Activated naive CD4-positive, alpha-beta T cell treated with anti-CD3 and anti-CD28 coated beads, Interleukin-2, amount 50 U/mL, for 72 hours (primary cell): ENCODE measurements at regions not wholly inside any gene's neighbourhood (a gene's known extent, or its start where the extent isn't known, plus 50 kb on each side); places are given as distances from the start of the nearest gene placed in this dataset.
"Not testable (repeated sequence)": the region's sequence is repeated elsewhere in the genome, so short reads cannot be mapped to it uniquely, and the experiment has no call there.

Experiments
- ATAC-seq, 2 donors: fragments of 150-1000 bp; cut with Tn5 transposase; 2 replicates each; pipeline ENCODE4 v1.10.0; 2021; ENCODE audit warnings: mild to moderate bottlenecking in 2 of 2, moderate library complexity in 2 of 2
- DNase-seq, 2 donors: peaks; one replicate each; pipeline ENCODE4 v3.0.0; 2021 to 2022; ENCODE audit warnings: low spot score in 2 of 2
- H3K27ac Mint-ChIP-seq, 2 donors: one replicate each; pipeline ENCODE4 v1.8.0; 2022; ENCODE audit warnings: mild to moderate bottlenecking in 2 of 2, mixed read lengths in 2 of 2
- H3K36me3 Mint-ChIP-seq, 2 donors: one replicate each; pipeline ENCODE4 v1.8.0; 2022; ENCODE audit warnings: mixed read lengths in 2 of 2
- H3K9me3 Mint-ChIP-seq, 2 donors: one replicate each; pipeline ENCODE4 v1.8.0; 2022; ENCODE audit warnings: mixed read lengths in 2 of 2

GRCh38 chr10:117777222-117777621 lies 234.7 kb downstream of the EMX2 start:
- H3K27ac Mint-ChIP-seq, ATAC-seq, H3K36me3 Mint-ChIP-seq, H3K9me3 Mint-ChIP-seq, DNase-seq: not testable (repeated sequence)

DNA sequence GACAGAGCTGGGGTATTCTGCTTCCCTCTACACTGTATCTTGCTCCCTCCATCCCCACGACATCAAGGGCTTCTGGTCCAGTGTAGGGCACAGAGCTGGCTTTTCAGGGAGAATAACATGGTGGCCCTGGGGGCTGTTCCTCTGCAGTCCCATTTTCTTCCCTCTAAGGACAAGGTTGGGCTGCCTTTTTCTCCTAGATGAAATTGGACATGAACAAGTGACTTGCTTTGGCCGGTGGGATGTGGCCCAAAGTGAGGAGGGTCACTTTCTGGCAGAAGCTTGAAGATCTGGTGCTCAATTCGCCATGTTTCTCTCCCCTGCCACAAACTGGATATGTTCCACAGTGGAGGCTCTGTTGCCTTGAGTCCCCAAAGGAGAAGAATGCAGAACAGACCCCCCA lies 235.7 kb downstream of the EMX2 start:
- Mint-ChIP-seq H3K36me3 (no peaks in the 10 kb centered on the region), H3K27ac (no peak overlapping the region), H3K9me3 (peaks cover 0 to 4% of the 10 kb centered on the region in 2 donors)
- DNase-seq (no peak), ATAC-seq (no peak)

DNA sequence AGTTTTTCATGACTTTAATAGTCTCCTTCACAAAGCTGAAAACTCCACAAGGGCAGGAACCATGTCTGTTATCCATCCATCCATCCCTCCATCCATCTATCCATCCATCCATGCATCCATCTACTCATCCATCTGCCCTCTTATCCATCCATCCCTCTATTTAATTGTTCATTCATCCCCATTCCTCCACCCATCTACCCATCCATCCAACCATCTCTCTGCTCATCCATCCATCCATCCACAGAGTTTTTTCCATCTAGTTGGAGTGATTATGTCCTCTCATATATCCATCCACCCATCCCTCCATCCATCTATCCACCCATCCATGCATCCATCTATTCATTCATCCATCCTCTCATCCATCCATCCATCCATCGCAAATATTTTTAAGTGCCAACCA lies 237.9 kb downstream of the EMX2 start:
- ATAC-seq (no peak), DNase-seq (no peak)
- Mint-ChIP-seq H3K27ac (no peak overlapping the region), H3K9me3 (peaks cover 0 to 4% of the 10 kb centered on the region in 2 donors), H3K36me3 (no peaks in the 10 kb centered on the region)

DNA sequence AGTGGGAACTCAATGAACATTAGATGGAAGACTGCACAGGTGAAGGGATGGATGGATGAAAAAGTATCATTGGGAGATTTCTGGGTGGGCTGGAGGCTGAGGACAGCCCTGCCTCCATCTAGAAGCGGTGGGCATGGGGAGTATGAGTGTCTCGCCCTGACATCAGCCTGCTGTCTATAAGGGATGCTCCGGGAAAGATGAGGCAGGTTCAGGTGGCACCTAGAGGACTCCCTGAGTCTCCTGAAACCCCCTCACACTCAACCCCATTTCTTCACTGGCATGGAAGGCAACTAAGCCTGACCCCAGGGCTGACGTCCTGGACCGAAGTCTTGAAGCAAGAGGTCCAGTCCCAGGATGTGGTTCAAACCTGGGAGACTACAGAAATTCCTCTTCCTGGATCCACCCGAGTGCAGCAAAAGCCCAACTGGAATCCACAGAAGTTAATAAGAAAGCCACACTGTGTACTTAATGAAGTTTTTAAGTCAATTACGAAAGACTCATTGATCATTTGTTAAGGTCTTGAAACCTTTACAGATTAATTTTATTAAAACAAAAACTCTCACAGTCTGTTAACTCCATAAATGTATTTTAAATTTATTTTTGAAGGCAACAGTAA lies 238.8 kb downstream of the EMX2 start:
- Mint-ChIP-seq H3K9me3 (peaks cover 0 to 4% of the 10 kb centered on the region in 2 donors), H3K27ac (no peak overlapping the region), H3K36me3 (no peaks in the 10 kb centered on the region)
- no peak for ATAC-seq
- DNase-seq: no peak

DNA sequence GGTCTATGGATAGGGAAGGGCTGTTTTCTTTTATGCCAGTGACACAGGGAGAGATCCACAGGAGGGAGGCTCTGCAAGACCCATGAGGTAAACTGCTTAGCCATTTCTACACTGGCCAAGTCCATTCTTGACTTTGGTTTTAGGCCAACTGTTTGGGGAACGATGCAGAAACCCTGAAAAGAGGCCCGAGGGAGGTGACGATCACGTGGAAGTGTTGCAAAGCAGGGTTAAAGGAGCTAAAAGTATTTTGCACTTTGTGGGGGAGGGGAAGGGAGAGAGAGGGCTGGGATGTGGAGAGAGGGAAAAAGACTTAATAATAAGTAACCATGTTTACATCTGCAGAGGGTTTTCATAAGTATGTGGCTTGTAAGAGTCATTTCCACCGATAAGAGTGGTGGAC lies 239.7 kb downstream of the EMX2 start:
- ATAC-seq (no peak), DNase-seq (no peak)
- Mint-ChIP-seq H3K36me3 (no peaks in the 10 kb centered on the region), H3K27ac (no peak overlapping the region), H3K9me3 (peaks cover 0 to 4% of the 10 kb centered on the region in 2 donors)

DNA sequence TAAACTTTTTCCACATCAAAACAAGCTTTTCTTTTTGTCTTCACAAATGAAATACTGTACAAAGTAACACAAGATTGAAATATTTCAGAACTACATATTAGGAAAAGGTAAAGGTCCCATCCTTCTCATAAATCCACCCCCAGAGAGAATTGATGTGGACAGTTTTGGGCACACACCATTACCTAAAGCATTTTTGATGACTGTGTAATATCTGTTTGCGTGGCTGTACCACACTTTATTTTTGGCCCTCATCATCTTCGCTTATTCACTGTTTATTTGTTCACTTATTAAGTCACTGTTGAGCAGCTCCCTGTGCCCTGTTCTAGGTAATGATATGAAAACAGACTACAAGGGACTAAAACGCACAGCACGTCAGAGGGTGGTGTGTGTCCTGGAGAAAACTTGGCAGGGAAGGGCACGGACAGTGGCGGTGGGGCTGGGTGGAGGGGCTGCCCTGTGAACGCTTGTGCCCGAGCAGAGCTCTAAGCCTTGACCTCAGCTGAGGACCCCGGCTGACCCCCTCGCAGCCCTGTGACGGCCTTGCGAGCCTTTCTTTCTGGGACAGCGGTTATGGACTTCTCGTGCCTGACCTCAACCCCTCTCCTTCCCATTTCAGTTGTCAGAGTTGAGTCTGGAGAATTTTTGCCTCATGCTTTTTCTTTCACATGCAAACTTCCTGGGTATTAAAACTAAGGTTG lies 241.3 kb downstream of the EMX2 start:
- ATAC-seq (no peak), DNase-seq (no peak)
- Mint-ChIP-seq H3K27ac (no peak overlapping the region), H3K36me3 (no peaks in the 10 kb centered on the region), H3K9me3 (peaks cover 0 to 4% of the 10 kb centered on the region in 2 donors)

GRCh38 chr10:117784776-117785175 lies 242.2 kb downstream of the EMX2 start:
- peaks cover 0 to 4% of the 10 kb centered on the region in 2 donors for H3K9me3 Mint-ChIP-seq
- ATAC-seq: no peak
- DNase-seq: no peak
- H3K27ac Mint-ChIP-seq: no peak overlapping the region
- no peaks in the 10 kb centered on the region for H3K36me3 Mint-ChIP-seq

GRCh38 chr10:117788911-117789310 lies 246.4 kb downstream of the EMX2 start:
- DNase-seq: no peak
- no peak for ATAC-seq
- no peaks in the 10 kb centered on the region for H3K36me3 Mint-ChIP-seq
- no peak overlapping the region for H3K27ac Mint-ChIP-seq
- H3K9me3 Mint-ChIP-seq: no peaks in the 10 kb centered on the region

DNA sequence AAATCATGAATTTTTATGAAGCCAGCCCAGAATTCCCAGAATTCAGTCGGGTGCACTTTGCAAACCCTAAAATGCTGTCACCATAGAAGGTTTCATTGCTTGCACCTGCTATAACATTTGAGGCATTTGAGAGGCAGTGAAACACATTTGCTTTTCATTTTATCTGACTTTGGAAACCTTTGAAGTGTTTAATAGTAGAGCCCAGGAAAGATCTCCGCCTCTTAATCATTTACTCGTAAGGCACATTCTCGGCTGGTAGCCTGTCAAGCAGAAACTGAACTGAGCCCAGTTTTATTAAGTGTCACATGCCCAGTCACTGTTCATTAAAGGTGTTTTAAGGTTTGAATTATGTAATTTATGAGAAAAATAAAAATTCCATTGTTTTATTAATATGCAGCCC lies 247.6 kb downstream of the EMX2 start:
- DNase-seq (no peak), ATAC-seq (no peak)
- H3K27ac Mint-ChIP-seq: no peak overlapping the region
- no peaks in the 10 kb centered on the region for H3K36me3 Mint-ChIP-seq
- no peaks in the 10 kb centered on the region for H3K9me3 Mint-ChIP-seq

- H3K27ac Mint-ChIP-seq: no peak overlapping the region
- H3K36me3 Mint-ChIP-seq: no peaks in the 10 kb centered on the region
Measured at GRCh38 chr10:117790621-117791020, 248.1 kb downstream of the EMX2 start.

DNA sequence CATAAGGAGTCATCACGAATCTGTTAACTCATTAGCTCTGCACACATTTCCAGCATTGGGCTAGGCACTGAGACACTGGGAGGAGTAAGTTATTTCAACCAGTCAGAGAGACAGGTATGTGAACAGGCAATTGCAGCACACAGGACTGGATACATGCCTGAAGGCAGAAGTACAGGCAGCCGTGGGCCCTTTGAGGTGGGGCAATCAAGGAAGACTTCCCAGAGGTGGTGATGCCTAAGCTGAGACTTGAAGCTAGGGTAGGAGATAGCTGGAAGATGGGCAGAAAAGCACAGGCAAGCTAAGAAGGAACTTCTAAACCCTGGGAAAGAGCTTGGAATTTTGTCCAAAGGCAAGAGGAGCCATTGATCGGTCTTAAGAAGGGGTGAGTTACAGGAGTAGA lies 249.7 kb downstream of the EMX2 start:
- Mint-ChIP-seq H3K9me3 (no peaks in the 10 kb centered on the region), H3K36me3 (no peaks in the 10 kb centered on the region), H3K27ac (no peak overlapping the region)
- no peak for ATAC-seq
- DNase-seq: no peak

More at GRCh38 chr10:117790621-117791020, 248.1 kb downstream of the EMX2 start:
- no peak for ATAC-seq
- no peaks in the 10 kb centered on the region for H3K9me3 Mint-ChIP-seq
- DNase-seq: no peak

- no peak for DNase-seq
- Mint-ChIP-seq H3K27ac (no peak overlapping the region), H3K9me3 (no peaks in the 10 kb centered on the region), H3K36me3 (no peaks in the 10 kb centered on the region)
- no peak for ATAC-seq
Measured at GRCh38 chr10:117796130-117796745, 250.5 kb downstream of the RAB11FIP2 start.

- ATAC-seq: no peak
Measured at GRCh38 chr10:117797296-117797695, 249.4 kb downstream of the RAB11FIP2 start.

DNA sequence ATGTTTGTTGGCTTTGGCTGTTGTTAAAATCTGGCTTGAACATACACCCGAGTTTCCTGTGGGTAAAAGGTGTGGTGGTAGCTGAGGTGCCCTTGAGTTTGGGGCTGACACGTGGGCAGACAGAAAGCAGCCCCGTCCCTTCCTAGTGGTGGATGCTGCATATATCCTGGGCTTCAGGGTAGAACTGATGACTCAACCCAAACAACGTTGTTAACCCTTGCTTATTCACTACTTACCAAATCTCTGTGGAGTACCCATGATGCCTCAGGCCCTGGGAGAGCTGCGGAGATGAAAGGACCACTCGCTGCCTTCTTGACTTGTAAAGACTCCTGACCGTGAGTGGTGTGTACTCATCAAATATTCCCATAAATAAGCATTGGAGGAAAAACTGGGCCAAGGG lies 245.1 kb downstream of the RAB11FIP2 start:
- ATAC-seq (no peak), DNase-seq (no peak)
- H3K27ac Mint-ChIP-seq: no peak overlapping the region
- no peaks in the 10 kb centered on the region for H3K9me3 Mint-ChIP-seq
- no peaks in the 10 kb centered on the region for H3K36me3 Mint-ChIP-seq

More at GRCh38 chr10:117797296-117797695, 249.4 kb downstream of the RAB11FIP2 start:
- Mint-ChIP-seq H3K27ac (no peak overlapping the region), H3K36me3 (no peaks in the 10 kb centered on the region), H3K9me3 (no peaks in the 10 kb centered on the region)
- no peak for DNase-seq

DNA sequence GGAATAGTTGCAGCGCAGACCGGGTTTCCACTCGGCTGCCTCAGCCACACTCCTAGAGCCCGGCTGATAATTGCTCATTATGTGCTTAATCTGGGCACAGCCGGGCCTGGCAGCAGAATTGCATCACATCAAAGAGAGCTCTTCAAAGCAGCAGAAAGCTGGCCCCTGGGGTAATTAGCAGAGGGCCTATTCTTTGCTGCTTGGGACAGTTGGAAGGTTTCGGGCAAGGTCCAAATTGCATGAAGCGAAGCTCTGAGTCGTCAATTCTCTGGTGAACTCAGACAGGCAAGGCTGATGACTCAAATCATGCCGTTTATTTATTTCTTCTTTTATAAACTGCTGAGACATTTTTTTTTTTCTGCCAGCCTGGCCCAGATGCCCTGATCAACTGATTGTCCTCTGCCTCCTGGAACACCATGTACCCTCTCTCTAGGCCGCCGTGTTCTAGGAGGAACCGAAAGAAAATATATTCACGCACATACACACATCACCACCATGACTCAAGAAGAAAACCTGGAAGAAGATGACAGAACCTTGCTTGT lies 242.2 kb downstream of the RAB11FIP2 start:
- Mint-ChIP-seq H3K27ac (no peak overlapping the region), H3K9me3 (peaks cover 1 to 3% of the 10 kb centered on the region in 2 donors), H3K36me3 (peaks cover 0 to 5% of the 10 kb centered on the region in 2 donors)
- no peak for ATAC-seq
- DNase-seq: no peak

- H3K27ac Mint-ChIP-seq: no peak overlapping the region
- H3K36me3 Mint-ChIP-seq: peaks cover 0 to 11% of the 10 kb centered on the region in 2 donors
- DNase-seq: no peak
- no peak for ATAC-seq
- H3K9me3 Mint-ChIP-seq: peaks cover 7 to 9% of the 10 kb centered on the region in 2 donors
Measured at GRCh38 chr10:117805139-117805538, 241.6 kb downstream of the RAB11FIP2 start.

GRCh38 chr10:117807441-117807840 lies 239.3 kb downstream of the RAB11FIP2 start:
- ATAC-seq: no peak
- no peak for DNase-seq
- Mint-ChIP-seq H3K36me3 (peaks cover 6 to 20% of the 10 kb centered on the region in 2 donors), H3K9me3 (peaks cover 14 to 16% of the 10 kb centered on the region in 2 donors), H3K27ac (no peak overlapping the region)
